ENCODE measurements at regions not wholly inside any gene's neighbourhood (a gene's known extent, or its start where the extent isn't known, plus 50 kb on each side); places are given as distances from the start of the nearest gene placed in this dataset.
A peak's percentile ranks its signal among the peaks of the same experiment; 100 is the strongest.

DNA sequence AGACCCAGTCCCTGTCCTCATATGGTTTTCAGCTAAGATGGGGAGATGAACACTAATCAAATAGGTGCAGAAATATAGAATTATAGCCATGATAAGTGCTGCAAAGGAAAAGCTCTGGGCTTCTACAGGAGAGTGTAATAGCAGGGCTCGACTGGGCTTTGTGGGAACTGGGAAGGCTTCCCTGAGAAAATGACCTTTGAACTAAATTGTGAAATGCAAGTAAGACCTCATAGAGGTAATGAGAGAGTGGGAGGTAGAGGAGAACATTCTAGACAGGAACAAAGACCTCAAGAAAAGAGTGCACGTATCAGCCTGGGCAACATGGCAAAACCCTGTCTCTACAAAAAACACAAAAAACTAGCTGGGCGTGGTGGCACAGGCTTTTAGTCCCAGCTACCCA is 231.6 kb downstream of the ABHD5 start:
- Histone ChIP-seq H3K9ac (no peak overlapping the region), H3K27me3 (no peaks in the 10 kb centered on the region), H3K4me3 (no peak overlapping the region), H4K20me1 (no peaks in the 10 kb centered on the region), H3K27ac (no peak overlapping the region), H3K36me3 (no peaks in the 10 kb centered on the region), H3K9me3 (no peaks in the 10 kb centered on the region), H3K4me2 (no peak overlapping the region), H3K4me1 (no peaks in the 10 kb centered on the region)
- TF ChIP-seq Cebpa-rat (IDR thresholded peaks at IDR 0.05): no peak

DNA sequence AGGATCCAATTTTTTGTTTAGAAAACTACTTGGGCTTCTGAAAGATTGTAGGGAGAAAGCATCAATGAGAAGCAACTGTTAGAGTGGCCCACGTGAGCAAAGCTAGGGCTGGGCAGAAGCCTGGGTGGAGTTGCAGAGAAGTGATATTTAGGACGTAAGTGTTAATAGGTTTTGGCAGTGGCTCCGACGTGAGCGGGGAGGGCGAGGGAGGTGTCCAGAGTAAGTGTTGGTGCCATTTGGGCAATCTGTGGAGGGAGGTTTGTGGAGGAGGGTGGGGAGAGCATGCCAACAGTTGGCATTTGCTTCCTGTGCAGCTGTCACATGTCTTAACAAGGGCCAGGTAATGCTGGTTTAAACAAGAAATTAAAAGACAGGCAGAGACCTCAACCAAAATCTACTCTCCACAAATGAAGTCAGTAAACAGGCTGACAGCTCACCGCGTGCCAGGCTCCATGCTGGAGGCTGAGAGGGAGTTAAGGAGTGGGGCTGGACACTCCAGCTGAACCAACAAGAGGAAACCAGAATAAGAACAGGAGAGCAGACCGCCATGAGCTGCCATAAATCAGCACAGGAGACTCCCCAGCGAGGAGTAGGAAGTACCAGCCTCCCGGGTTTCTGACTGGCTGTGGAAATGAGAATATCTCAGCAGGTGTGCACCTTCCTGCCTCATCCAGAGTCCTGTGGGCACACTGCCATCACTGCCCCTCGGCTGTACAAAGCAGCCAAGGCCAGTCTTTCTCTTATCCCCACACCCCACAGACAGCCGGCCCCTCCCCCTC is 232.6 kb downstream of the ABHD5 start:
- H3K9ac ChIP-seq: no peak overlapping the region
- H3K9me3 ChIP-seq: no peaks in the 10 kb centered on the region
- H4K20me1 ChIP-seq: no peaks in the 10 kb centered on the region
- no peak for TF ChIP-seq Cebpa-rat (IDR thresholded peaks at IDR 0.05)
- no peak overlapping the region for H3K27ac ChIP-seq
- no peaks in the 10 kb centered on the region for H3K27me3 ChIP-seq
- no peaks in the 10 kb centered on the region for H3K36me3 ChIP-seq
- H3K4me2 ChIP-seq: 0 out of 2 replicates have a peak overlapping the region, but pooled peaks have one; percentile 5
- no peak overlapping the region for H3K4me3 ChIP-seq
- no peaks in the 10 kb centered on the region for H3K4me1 ChIP-seq

DNA sequence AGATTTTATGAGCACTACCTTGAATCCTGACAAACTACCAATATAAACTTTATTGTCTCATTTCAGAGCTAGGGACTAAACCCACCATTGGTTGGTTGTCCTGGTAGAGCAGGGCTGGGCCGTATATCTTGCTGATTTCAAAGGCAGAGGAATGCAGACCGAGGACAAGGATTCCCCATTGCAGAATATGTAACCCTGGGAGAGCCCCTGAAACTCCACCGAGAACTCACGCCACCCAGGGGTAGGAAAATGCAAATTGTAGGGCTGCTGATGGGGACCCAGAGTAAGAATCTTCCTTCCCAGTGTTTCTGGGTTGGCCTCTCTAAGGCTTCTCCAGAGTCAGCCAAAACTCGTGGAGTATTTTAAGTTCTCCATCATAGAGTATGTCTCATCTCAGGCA is 235.3 kb downstream of the ABHD5 start:
- H3K9me3 ChIP-seq: no peaks in the 10 kb centered on the region
- H3K27me3 ChIP-seq: no peaks in the 10 kb centered on the region
- no peak overlapping the region for H3K9ac ChIP-seq
- TF ChIP-seq Cebpa-rat (IDR thresholded peaks at IDR 0.05): no peak
- no peaks in the 10 kb centered on the region for H3K36me3 ChIP-seq
- H3K4me3 ChIP-seq: no peak overlapping the region
- no peak overlapping the region for H3K27ac ChIP-seq
- H4K20me1 ChIP-seq: no peaks in the 10 kb centered on the region
- H3K4me1 ChIP-seq: no peaks in the 10 kb centered on the region
- no peak overlapping the region for H3K4me2 ChIP-seq

DNA sequence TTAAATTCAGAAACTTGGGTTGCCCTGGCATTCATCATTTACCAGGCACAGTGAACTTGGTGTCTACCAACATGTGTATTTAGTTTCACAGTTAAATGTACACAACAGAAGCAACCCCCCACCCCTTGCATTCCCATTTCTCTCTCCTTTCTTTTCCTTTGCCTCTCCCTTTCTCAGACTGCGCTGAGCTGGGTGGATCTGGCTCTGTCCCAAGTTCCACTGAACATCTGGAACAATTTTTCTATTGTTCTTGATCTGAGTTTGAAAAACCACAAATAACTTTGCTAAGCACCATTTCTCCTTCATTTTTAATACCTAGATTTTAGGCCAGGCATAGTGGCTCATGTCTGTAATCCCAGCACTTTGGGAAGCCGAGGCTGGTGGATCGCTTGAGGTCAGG is 242.2 kb downstream of the ABHD5 start:
- Histone ChIP-seq H4K20me1 (no peaks in the 10 kb centered on the region), H3K9me3 (no peaks in the 10 kb centered on the region), H3K4me1 (no peaks in the 10 kb centered on the region), H3K9ac (no peak overlapping the region), H3K4me3 (no peak overlapping the region), H3K27me3 (no peaks in the 10 kb centered on the region), H3K27ac (no peak overlapping the region), H3K4me2 (no peak overlapping the region), H3K36me3 (no peaks in the 10 kb centered on the region)
- no peak for TF ChIP-seq Cebpa-rat (IDR thresholded peaks at IDR 0.05)

DNA sequence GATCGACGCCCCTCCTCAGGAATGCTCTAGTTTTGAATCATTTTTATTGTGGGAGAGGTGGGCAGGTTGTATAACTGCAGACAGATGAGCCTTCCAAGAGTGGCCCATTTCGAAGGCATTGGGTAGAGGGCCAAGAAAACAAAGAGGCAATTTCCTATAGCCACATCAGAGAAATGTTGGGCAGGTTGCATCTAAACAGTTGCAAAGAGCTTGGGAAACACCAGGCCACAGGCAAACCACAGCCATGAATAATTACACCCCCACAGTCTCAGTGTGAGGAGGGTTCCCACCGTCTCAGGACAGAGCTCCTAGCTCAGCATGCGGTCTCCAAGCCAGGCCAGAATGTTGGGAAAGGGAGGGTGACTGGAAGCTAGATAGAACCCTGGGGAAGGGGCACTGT is 257.3 kb downstream of the ABHD5 start:
- TF ChIP-seq Cebpa-rat (IDR thresholded peaks at IDR 0.05): no peak
- no peak overlapping the region for H3K4me3 ChIP-seq
- no peaks in the 10 kb centered on the region for H3K27me3 ChIP-seq
- H3K9me3 ChIP-seq: no peaks in the 10 kb centered on the region
- no peaks in the 10 kb centered on the region for H4K20me1 ChIP-seq
- no peak overlapping the region for H3K27ac ChIP-seq
- H3K9ac ChIP-seq: no peak overlapping the region
- peaks cover 16% of the 10 kb centered on the region for H3K4me1 ChIP-seq
- no peaks in the 10 kb centered on the region for H3K36me3 ChIP-seq
- H3K4me2 ChIP-seq: no peak overlapping the region

DNA sequence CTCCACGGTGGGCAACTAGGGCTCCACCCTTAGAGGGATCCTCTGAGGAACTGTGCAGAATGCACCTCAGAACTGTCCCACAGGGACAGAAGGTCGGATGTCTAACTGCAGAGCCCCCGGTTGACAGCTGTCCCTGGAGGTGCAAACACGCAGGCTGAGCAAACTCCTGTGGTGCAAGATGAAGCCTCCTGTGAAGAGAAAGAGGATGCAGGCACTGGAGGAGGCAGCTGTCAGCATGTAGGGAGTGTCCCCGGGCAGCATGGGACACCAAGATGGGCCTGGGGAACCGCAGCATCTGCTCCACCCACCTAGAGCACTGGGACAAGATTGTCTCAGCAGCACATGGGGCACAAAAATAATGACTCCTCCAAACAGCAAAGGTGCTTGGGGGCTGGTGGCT is 258.9 kb downstream of the ABHD5 start:
- H3K27me3 ChIP-seq: no peaks in the 10 kb centered on the region
- H3K4me3 ChIP-seq: no peak overlapping the region
- peak overlapping the region; percentile 44 for H3K4me2 ChIP-seq

DNA sequence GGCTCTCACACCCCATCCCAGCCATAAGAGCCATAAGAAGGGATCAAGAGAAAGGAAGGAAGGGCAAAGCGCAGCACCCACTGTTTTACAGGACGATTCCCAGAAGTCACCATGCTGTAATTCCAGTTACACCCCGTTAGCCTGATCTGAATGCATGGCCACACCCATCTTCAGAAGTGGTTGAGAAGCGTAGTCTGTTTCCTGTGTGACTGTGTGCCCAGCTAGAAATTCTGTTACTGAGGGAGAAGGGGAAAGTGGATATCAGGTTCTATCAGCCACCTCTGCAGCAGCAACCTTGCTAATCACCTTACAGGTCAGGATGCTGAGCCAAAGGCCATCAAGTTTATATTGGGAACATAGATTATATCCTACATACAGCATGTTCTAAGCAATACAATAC is 260.0 kb downstream of the ABHD5 start:
- Histone ChIP-seq H3K36me3 (no peaks in the 10 kb centered on the region), H3K4me1 (peaks cover 24% of the 10 kb centered on the region), H3K4me3 (no peak overlapping the region), H3K9ac (no peak overlapping the region), H4K20me1 (no peaks in the 10 kb centered on the region), H3K4me2 (peak overlapping the region; percentile 37), H3K27me3 (no peaks in the 10 kb centered on the region), H3K9me3 (no peaks in the 10 kb centered on the region), H3K27ac (no peak overlapping the region)
- TF ChIP-seq Cebpa-rat (IDR thresholded peaks at IDR 0.05): no peak

More for the DNA sequence above, 258.9 kb downstream of the ABHD5 start:
- H3K36me3 ChIP-seq: no peaks in the 10 kb centered on the region
- no peak overlapping the region for H3K27ac ChIP-seq
- no peak overlapping the region for H3K9ac ChIP-seq
- no peaks in the 10 kb centered on the region for H4K20me1 ChIP-seq
- TF ChIP-seq Cebpa-rat (IDR thresholded peaks at IDR 0.05): no peak
- H3K4me1 ChIP-seq: peaks cover 24% of the 10 kb centered on the region
- no peaks in the 10 kb centered on the region for H3K9me3 ChIP-seq

DNA sequence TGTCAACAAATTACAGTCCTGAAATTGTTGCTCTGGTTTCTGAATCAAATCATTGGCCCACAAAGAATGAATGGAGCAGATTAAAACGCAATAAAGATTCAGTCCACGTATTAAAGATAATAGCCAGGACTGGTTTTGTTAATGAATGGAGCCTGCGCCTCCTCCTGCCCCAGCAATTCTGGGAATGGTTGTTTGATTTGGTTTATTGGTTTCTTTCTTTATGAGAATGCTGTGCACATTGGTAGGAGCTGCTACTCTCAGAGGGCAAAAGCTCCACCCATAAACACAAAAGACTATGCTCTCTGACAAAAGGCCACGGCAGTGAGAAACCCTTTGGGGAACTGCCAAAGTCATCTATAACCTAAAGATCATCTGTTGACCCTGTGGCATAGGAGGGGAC is 261.1 kb downstream of the ABHD5 start:
- Histone ChIP-seq H3K36me3 (no peaks in the 10 kb centered on the region), H3K27ac (no peak overlapping the region), H3K9ac (no peak overlapping the region), H3K4me1 (peaks cover 24% of the 10 kb centered on the region), H3K4me3 (no peak overlapping the region), H3K9me3 (no peaks in the 10 kb centered on the region), H3K27me3 (no peaks in the 10 kb centered on the region), H3K4me2 (no peak overlapping the region), H4K20me1 (no peaks in the 10 kb centered on the region)
- TF ChIP-seq Cebpa-rat (IDR thresholded peaks at IDR 0.05): no peak

DNA sequence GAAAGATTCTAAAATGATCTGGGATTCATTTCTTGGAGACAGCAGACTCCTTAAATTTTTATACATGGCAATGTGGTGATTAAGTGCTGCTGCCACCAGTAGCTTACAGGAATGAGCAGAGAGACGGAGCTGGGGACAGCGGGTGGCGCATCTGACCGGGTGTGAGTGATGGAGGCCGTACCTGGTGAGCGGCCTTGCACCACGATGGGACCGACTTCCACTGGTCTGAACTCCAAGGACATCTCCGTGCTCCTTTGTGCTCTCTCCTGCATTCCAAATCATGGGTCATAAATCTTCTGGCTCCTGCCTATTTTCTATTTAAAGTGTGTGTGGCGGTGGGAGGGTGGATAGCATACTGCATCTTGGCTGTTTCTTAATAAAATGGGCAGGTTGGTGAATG is 262.6 kb downstream of the ABHD5 start:
- H3K27ac ChIP-seq: no peak overlapping the region

DNA sequence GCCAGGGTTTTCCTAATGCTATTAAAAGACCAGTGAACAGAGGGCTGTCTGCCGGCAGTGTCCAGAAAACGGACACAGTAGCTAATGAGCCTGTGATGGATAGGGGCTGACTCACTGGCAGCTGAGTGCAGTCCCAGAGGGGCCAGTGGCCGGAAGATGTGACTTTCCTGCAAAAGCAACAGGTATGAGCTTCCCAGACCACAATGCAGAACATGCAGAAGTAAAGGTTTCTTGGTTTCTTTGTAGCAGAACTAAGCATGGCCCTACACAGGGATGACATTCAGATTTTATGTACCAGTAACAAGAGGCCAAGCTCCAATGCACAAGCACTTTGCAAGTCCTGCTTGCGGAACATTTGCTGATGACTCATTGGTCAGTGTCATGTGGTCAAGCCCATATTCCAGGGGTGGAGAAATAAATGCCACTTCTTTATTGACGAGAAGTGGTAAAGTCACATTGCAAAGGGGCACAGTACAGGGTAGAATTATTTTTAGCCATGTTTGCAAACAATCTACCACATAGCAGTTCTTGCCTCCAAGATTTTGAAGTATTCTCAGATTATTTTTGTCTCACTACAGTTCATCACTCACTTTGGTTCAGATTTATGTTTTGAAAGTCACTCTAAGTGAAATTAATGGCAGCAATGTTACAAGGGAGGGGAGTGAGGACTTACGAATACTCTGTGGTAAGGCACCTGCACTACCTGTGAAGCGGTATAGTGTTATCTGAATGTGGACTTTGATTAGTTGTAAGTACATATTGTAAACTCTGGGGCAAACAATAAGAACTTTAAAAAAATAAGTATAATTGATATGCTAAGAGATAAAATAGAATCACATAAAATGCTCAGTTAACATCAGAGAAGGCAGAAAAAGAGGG is 263.3 kb downstream of the ABHD5 start:
- H4K20me1 ChIP-seq: no peaks in the 10 kb centered on the region
- H3K27me3 ChIP-seq: no peaks in the 10 kb centered on the region
- H3K4me3 ChIP-seq: no peak overlapping the region
- peak overlapping the region; percentile 15; the same call in 1 of the 2 replicates for H3K4me2 ChIP-seq
- no peak for TF ChIP-seq Cebpa-rat (IDR thresholded peaks at IDR 0.05)
- H3K9ac ChIP-seq: no peak overlapping the region
- H3K27ac ChIP-seq: no peak overlapping the region
- no peaks in the 10 kb centered on the region for H3K36me3 ChIP-seq
- H3K4me1 ChIP-seq: peaks cover 24% of the 10 kb centered on the region
- H3K9me3 ChIP-seq: no peaks in the 10 kb centered on the region

More for the DNA sequence above, 262.6 kb downstream of the ABHD5 start:
- H3K36me3 ChIP-seq: no peaks in the 10 kb centered on the region
- no peaks in the 10 kb centered on the region for H3K27me3 ChIP-seq
- no peak for TF ChIP-seq Cebpa-rat (IDR thresholded peaks at IDR 0.05)
- peak overlapping the region; percentile 15; the same call in 1 of the 2 replicates for H3K4me2 ChIP-seq
- no peaks in the 10 kb centered on the region for H4K20me1 ChIP-seq
- no peak overlapping the region for H3K4me3 ChIP-seq
- no peak overlapping the region for H3K9ac ChIP-seq
- no peaks in the 10 kb centered on the region for H3K9me3 ChIP-seq
- peaks cover 24% of the 10 kb centered on the region for H3K4me1 ChIP-seq

Data from BLaER1 (cell line).